Stimulated activated CD4-positive, alpha-beta T cell treated with anti-CD3 and anti-CD28 coated beads, Interleukin-4, amount 100 ng/mL, for 1 hour (primary cell): ENCODE measurements at regions not wholly inside any gene's neighbourhood (a gene's known extent, or its start where the extent isn't known, plus 50 kb on each side); places are given as distances from the start of the nearest gene placed in this dataset.
"Not testable (repeated sequence)": the region's sequence is repeated elsewhere in the genome, so short reads cannot be mapped to it uniquely, and the experiment has no call there.

Experiments used
- DNase-seq: peaks from one replicate; pipeline ENCODE4 v3.0.0-alpha.2; 2020

DNA sequence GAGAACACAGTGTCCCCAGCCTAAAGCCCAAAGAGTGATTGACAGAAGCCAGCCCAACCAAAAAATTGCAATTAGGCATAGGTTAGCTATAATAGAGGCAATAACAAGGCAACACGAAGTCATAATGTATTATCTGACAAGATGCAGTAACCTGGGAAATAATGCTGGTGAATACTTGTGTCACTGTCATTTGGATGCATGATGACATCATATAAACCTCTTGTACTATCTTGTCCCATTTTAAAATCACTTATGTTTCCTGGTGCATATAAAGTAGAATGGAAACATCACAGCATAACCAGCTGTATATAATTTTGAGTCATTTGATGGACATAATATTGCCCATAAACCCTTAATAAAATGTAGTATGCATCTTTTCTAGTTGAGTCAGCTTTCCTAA lies 1138.3 kb upstream of the LRRTM3 start:
- DNase-seq: no peak

DNA sequence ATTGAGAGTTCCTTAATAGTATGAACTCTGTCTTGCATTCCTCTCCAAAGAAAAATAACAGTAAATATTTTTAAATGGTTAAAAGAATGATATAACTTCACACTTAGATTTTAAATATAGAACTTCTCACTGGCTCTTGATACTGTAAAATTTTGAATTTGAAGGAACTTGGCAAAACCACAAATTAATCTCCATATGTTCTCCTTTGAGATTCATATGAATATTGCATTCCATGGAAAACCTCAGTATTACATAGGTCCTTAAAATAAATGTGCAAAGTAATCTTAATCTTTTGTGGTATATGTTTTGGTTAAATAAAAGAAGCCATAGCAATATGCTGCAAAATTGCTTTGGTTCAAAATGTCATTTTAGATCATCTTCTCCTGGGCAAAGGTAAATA lies 1137.6 kb upstream of the LRRTM3 start:
- no peak for DNase-seq

DNA sequence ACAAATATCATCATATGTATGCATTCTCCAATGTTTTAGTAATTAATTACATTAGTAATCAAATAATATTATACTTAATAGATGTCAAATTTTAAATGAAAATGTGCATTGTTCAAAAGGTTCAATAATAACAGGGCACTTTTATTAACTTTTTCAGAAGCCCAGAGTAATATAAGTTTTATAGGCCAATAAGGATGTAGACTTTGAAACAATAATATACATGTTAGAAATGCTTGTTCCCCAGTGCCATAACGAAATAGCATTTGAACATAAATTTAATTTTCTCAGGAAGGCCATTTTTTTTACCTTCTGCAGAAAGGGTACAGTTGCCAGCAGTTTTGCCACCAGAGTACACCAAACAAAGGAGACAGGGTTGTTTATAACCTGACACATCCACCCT lies 1133.9 kb upstream of the LRRTM3 start:
- no peak for DNase-seq

DNA sequence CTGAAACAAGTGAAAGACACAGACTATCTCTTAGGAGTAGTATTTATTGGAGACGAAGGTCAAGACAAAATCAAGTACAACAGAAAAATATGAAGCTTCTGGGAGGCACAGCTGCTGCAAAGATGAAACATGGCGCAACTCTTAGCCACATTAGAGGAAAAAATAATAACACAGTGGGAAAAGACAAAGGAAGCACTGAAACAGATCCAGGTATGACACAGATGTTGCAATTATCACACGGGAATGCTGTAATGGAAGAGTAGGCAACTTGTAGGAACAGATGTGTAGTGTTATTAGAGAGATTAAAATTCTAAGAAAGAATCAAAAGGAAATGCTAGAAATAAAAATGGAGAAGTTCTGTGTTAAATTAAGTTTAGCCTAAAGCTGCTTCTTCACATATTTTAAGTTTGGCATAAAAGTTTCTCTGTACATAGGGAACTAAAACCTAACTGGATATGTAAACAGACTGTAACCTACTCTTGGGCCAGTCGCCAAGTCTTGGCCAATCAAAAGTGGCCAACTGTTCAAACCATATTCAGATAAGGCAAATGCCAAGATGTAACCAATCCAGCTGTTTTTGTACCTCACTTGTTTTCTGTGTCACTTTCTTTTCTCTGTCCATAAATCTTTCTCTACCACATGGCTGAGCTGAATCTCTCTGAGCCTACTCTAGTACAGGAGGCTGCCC lies 1132.0 kb upstream of the LRRTM3 start:
- DNase-seq: no peak

DNA sequence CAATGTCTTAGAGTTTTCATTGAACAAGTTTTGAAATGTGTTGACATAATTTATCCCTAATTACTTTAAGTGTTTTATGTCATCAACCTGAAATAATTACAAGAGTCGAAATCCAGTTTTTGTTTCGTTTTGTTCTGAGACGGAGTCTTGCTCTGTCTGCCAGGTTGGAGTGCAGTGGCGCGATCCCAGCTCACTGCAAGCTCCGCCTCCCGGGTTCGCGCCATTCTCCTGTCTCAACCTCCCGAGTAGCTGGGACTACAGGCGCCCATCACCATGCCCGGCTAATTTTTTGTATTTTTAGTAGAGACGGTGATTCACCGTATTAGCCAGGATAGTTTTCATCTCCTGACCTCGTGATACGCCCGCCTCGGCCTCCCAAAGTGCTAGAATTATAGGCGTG lies 1131.0 kb upstream of the LRRTM3 start:
- not testable (repeated sequence) for DNase-seq

DNA sequence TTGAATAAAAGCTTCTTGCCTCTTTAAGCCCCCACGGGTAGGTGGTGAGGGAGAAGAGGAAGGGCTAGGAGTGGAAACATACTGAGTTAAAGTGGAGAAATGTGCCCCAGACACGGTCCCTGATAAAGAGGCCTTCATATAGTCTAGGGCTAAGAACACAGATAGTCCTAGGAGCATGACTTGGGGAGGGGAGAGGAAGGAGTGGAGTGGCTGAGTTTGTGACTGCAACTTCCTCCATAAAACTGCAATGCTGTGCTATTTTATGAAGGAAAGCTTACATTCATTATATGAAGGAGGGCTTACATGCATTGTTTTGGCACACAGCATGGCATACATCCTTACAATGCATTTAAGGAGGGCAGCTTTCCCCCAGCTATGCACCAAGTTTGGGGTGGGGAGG lies 1129.4 kb upstream of the LRRTM3 start:
- DNase-seq: no peak

DNA sequence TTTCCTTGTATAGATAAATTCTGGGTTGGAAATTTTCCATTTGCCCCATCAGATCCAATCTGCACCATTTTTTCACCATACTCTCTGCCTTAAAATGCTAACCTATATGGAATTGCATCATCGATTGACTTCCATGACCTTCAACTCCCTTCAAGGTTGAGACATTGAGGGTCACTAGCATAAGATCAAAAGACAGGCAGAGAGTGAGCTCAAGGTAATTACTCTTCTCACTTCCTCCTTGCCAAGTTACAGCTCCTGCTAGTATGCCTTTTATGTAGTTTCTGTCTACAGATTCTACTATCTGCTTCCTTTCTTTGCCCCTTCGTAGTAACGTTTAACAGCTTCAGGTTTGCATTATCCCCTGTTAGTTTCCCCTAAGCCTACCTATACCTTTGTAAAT lies 1127.7 kb upstream of the LRRTM3 start:
- no peak for DNase-seq

DNA sequence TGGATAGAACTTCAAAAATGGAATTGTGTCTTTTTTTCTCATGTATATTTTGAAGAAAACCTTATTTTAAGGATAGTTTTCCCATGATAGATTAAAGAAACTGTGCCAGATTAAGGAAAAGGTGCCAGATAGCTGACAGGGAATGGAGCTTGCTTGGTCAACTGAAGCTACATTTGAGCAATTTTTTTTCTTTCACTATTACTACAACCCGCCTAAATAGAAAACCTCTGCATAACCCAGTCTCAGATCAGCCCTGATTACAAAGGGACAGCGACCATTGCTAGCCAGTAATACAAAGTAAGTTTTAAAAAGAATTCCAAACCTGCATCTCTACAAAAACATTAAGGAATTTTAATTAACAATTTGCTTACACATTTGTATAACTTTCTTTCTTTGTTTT lies 1123.4 kb upstream of the LRRTM3 start:
- no peak for DNase-seq

DNA sequence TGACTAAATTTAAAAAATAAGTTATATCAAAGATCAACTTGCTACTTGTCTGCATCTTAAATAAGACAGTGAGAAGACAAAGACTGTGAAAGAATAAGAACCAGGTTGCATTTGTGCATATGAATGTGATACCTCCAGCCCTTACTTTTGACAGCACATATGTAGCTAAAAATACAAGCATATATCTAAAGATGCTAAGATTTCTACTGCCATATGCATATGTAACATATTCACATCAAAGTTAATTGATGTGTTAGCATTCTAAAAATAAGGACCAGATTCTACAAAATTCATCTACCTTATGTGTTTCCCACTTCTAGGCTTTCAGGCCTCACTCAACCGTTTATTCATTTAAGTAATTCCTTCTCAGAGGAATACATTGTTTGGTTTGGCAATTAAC lies 1120.3 kb upstream of the LRRTM3 start:
- no peak for DNase-seq

DNA sequence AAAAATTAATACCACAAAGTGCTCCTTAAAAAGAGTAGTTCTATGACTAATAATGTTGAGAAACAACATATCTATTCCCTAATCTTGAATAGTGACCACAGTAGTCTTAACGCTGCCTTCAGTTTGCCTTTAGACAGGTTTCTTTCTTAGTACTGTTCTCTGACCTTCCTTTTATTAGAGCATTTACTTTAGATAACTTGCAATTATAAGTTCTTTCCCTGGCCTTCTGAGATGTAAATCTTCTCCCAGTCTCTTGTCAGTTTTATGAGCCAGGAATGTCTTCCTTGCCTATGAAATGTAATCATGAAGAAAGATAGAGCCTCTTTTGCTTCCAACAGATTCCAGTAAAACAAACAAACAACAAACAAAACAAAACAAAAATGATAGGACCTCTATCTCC lies 1119.8 kb upstream of the LRRTM3 start:
- no peak for DNase-seq

DNA sequence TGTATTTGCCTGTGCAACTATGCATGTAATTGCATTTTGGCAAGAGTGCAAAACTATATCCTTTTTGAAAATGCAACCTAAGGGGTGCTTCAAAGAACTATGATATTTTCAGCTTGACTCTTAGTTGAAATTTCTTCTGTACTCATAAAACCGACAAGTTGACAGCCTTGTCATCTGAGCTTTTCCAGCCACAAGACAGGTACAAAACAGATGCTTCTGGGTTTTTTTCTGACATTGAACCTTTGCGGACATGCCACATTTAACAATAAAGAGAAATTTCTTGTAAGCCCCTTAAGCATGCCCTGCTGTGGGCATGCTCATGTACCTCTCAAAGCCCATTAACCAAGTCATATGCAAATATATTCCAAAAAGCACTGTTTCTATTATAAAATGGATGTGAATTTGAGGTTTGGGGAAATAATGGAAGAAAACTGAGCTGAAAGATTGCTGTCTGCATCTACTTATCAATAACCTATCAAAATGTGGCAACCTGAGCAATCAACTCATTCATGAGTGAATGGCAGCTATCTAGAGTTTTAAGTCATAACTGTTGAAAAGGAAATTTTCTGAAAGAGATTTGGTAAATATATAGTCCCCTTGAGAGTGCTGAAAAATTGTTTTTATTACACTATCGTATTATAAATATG lies 1117.0 kb upstream of the LRRTM3 start:
- no peak for DNase-seq

DNA sequence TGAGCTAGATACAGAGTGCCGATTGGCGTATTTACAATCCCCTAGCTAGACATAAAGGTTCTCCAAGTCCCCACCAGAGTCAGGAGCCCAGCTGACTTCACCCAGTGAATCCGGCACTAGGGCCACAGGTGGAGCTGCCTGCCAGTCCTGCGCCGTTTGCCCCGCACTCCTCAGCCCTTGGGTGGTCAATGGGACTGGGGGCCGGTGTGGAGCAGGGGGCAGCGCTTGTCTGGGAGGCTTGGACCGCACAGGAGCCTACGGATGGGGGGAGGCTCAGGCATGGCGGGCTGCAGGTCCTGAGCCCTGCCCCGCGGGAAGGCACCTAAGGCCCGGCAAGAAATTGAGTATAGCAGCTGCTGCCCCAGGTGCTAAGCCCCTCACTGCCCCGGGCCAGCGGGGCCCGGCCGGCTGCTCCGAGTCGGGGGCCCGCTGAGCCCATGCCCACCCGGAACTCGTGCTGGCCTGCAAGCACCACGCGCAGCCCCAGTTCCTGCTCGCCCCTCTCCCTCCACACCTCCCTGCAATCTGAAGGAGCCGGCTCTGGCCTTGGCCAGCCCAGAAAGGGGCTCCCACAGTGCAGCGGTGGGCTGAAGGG lies 1113.8 kb upstream of the LRRTM3 start:
- DNase-seq: no peak

DNA sequence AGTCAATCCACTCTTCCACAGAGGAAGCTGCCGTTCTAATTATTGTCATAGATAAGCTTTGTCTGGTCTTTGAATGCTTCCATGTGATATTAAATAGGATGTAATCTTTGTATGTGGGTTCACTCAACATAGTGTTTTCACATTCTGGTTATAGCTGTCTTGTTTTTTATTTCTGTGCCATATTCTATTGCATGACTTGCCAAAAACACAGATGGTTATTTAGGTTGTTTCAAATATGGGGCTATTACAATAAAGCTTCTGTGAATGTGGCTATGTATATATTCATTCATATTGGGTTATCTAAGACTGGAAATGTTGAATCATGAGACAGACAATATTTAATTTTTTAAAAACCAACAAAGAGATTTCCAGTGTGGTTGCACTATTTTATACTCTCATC lies 1109.3 kb upstream of the LRRTM3 start:
- no peak for DNase-seq

DNA sequence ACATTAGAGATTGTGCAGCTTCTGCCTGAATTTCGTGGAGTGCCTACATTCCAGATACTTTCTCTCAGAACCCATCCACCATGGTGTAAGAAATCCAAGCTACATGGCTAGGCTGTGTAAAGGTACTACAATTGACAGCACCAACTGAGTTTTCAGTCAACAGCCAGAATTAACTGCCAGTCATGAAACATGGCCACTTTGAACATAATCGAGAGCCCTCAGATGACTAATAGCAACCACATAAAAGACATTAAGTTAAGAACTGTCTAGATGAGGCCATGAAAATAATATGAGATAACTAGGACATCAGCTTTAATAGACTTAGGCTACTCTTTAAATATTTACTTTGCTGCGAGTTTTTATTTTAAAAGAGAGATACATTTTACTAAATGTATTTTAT lies 1106.8 kb upstream of the LRRTM3 start:
- no peak for DNase-seq

DNA sequence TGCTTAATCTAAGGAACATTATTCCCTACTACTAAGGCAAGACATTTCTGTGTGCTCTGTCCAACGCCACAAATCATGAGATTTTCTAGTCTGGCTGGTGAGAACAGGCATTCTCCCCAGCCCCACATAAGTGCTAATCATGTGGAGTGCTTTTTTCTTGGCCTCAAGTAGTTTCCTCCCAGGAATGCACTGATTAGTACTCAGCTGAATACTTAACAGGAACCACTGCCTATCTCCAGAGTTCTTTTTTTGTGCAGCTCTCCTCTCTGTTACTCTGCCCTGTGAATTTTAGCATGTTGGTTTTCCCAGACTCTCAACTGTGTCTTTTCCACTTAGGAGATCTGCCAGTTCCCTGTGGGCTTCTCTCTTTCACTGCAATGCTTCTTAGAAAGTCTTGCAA lies 1098.5 kb upstream of the LRRTM3 start:
- DNase-seq: no peak

DNA sequence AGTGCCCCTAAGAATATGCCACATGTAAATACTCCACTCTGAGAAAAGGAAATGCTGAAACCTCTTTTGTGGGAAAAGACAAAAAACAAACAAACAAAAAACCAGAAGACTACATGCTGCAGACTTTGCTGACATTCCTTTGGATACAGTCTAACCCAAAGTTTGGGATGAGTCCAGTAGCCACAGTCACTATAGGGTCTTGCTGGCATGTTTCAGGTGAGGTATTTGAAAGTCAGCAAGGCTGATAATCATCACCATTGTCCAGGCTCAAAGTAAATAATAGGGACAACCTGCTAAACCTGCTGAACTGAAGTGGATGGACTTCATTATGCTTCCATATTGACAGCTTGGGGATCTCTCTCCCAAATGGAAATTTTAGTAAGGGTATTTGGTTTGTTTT lies 1087.0 kb upstream of the LRRTM3 start:
- DNase-seq: no peak

DNA sequence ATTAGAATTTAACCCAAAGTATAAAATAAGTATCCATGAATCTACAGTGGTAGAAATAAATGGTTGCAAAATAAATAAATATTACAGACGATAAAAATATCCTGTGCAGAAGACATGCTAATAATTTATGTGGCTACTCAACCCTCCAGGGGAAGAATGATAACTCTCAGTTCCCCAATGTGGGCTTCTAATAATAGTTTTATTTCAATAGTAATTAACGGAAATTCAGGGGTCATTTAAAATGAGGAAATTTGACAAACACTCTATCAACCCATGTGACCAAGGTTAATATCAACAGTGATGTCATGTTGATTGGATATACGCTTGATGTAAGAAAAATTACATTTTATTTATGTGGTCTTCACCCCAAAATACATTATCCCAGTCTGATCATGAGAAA lies 1082.6 kb upstream of the LRRTM3 start:
- DNase-seq: no peak

DNA sequence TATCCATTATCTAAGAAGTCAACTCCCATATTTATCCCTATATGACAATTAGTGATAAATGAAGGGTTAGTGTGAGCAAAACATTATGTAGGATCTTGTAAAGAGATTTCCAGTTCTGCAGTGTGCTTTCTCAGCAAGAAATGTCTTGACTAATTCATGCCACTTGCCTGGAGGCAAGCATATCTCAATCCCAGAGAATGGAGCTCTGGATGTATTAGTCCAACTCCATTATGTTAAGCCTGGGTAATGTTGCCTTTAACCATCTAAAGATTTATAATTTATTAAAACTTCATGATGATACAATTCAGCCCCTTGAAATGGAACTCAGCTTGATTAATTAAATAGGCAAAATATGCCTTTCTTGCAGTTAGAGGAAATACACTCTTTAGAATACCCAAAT lies 1079.9 kb upstream of the LRRTM3 start:
- no peak for DNase-seq

DNA sequence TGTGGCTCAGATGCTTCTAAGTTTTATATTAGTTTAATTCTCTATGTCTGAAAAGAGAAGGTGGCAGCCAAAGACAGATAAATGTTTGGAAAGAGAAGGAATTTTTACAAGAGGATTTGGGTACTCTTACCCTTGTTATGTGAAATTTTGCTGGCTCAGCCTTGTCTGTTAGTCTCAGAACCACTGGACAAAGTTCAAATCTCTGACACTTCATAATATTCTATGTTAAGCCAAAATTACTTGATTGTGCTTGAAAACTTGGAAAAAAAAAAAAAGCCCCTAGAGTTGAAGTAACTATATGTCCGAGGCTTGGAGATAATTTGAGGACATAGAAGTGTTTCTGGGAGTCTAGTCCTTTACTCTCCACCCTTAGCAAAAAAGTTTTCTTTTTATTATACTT lies 1079.3 kb upstream of the LRRTM3 start:
- DNase-seq: no peak

DNA sequence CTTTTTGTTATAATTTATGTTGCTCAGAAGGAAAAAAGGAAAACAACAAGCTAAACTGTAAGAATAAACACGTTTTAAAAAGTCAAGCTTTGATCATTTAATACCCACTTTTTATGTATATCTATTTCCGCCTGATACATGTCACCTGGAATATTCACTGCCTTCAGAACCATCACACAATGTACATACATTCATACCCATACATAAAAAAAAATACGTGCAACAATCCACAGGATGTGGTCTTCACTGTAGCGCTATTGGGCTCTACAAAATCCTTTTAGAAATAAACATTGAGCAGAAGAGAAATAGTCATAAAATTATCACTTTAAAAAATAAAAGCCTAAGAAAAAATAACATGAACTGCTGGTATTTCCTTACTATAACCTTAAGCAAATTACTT lies 1078.9 kb upstream of the LRRTM3 start:
- DNase-seq: no peak

DNA sequence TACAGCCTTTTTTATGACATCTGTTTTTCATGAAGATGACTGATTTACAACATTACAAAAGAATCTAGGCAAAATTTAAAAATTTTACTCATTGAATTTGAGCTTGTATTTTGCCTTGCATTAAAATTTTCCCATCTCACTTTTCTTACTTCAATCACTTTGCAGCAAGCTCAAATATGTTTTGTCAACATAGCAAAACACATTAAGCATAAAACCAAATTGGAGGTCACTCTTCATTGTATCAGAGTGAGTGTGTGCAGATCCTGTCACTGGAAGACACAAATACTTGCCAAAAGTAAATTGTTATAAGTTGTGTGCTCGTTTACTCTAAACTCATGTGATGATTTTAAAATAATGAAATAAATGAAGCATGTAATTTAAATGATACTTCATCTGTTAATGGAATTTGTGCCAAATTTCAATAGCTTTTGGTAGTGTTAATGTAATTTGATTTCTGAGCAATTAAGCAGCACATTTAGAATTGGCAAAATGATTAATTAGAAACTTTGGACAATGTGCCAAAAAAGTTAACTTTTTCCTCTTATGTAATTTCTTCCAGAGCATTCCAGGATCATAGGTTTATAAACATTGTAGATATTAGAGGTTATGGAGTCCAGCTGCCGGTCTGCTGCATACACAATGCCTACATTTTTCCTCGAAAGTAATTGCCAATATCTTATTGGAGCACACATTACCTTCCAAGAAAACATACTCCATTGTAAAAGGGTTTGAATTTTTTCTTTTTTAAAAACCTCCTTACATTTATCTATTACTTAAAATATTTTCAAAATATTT lies 1078.2 kb upstream of the LRRTM3 start:
- no peak for DNase-seq

DNA sequence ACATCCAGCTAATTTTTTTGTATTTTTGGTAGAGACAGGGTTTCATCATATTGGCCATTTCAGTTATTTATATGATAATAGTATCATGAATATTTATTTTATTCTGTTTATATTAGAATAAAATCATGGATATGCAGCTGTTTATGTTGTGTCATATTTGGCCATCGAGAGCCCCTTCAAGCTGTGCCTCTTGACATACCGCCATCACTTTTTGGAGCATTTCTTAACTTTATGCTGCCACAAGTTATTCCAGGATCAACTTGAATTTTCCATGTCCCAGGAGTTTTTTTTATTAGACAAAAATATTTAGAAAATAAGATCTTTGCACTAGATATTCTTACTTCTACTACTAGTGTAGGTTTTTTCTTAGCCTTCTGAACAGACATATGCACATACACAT lies 1067.0 kb upstream of the LRRTM3 start:
- DNase-seq: no peak

DNA sequence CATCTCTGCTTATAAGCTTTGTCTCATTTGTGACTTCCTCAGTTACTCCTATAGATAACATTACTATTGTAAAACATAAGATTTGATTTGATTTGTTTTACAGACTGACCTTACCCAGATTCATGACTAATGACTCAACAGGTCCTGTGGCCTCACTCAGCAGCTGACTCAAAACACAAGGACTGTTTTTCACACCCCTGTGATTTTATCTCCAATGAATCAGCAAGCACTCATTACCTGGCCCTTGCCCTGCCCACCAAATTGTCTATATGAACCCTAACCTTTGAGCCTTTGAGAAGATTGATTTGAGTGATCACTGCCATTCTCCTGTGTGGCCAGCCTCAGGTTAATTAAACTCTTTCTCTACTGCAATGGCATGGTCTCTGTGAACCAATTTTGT lies 1064.6 kb upstream of the LRRTM3 start:
- no peak for DNase-seq
